ENCODE measurements at regions not wholly inside any gene's neighbourhood (a gene's known extent, or its start where the extent isn't known, plus 50 kb on each side); places are given as distances from the start of the nearest gene placed in this dataset.
"Not testable (repeated sequence)": the region's sequence is repeated elsewhere in the genome, so short reads cannot be mapped to it uniquely, and the experiment has no call there.

DNA sequence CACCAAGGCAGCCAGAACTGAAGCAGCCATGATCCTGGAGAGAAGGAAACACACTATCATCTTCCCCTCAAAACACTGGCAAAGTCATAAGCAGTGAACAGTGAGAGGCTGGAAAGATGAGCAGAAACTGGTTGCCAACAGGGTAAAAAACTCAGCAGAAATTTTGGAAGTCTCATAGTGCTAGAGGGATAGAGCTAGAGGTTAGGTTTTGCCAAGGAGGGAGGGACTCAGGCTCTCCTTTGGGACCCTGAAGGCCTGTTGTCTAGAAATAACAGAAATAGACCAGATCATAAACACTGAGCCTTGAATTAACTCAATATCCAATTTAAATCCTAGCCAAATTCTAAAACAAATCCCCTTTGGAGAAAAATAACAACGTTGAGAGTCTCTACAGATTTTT is 853.6 kb downstream of the PRIM2 start:
- H3K27ac ChIP-seq (ENCODE audit: low read depth, low read length); H3K36me3 ChIP-seq (ENCODE audit: control insufficient read depth in 5 of 5, insufficient read depth in 5 of 5, low read length in 5 of 5); H3K4me3 ChIP-seq (ENCODE audit: low read depth in 1 of 5, low read length in 5 of 5); H3K27me3 ChIP-seq (ENCODE audit: control insufficient read depth in 5 of 5, insufficient read depth in 4 of 5, low read length in 5 of 5); H3K9me3 ChIP-seq (ENCODE audit: control insufficient read depth in 5 of 5, low read length in 5 of 5); H3K9ac ChIP-seq (ENCODE audit: low read length in 5 of 5); H3K4me1 ChIP-seq (ENCODE audit: control insufficient read depth in 5 of 5, insufficient read depth in 5 of 5, low read length in 5 of 5): not testable (repeated sequence)

DNA sequence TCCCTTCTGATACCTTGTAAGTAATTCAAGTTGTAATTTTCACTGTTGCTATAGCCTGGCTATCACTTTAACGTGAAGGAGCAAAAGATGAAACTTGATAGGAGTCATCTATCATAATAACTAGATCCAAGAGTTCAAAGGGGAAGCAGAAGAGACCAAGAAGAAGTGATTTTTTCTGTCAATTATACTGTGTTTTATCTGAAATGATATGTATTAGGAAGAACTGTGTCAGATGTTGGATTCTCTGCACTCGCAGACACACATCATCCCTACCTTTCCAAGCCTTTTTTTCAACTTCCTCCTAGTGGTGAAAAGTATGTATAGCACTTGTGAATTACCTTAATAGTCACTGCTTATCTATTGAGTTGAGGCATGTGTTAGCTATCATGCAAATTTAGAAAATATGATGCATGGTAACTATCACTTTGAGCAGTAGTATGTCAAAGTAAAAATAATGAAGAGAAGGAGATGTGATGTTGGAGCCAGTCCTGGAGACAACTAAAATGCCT is 864.2 kb downstream of the PRIM2 start:
- H3K36me3 ChIP-seq (ENCODE audit: control insufficient read depth in 5 of 5, insufficient read depth in 5 of 5, low read length in 5 of 5); H3K9me3 ChIP-seq (ENCODE audit: control insufficient read depth in 5 of 5, low read length in 5 of 5); H3K27ac ChIP-seq (ENCODE audit: low read depth, low read length): not testable (repeated sequence)

DNA sequence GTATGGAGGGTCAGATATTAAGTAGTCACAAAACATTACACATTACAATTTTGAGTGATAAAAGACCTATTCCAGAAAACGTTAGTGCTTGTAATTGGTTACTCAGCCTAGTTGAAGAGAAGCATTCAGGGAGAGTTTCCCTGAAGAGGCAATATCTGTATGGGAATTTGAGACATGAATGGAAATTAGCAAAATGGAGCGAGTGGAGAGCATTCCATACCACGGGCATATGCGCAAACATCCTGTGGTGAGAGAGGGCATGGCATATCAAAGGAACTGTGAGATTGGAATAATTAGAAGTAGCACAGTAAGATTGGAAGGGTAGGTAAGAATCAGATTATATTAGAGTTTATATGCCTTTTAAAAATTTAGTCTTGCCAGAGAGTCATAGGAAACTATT is 867.9 kb downstream of the PRIM2 start:
- H3K27ac ChIP-seq (ENCODE audit: low read depth, low read length); H3K9me3 ChIP-seq (ENCODE audit: control insufficient read depth in 5 of 5, low read length in 5 of 5); H3K4me1 ChIP-seq (ENCODE audit: control insufficient read depth in 5 of 5, insufficient read depth in 5 of 5, low read length in 5 of 5); H3K27me3 ChIP-seq (ENCODE audit: control insufficient read depth in 5 of 5, insufficient read depth in 4 of 5, low read length in 5 of 5); H3K4me3 ChIP-seq (ENCODE audit: low read depth in 1 of 5, low read length in 5 of 5); H3K36me3 ChIP-seq (ENCODE audit: control insufficient read depth in 5 of 5, insufficient read depth in 5 of 5, low read length in 5 of 5); H3K9ac ChIP-seq (ENCODE audit: low read length in 5 of 5): not testable (repeated sequence)

More for the DNA sequence above, 864.2 kb downstream of the PRIM2 start:
- H3K4me3 ChIP-seq (ENCODE audit: low read depth in 1 of 5, low read length in 5 of 5); H3K27me3 ChIP-seq (ENCODE audit: control insufficient read depth in 5 of 5, insufficient read depth in 4 of 5, low read length in 5 of 5); H3K9ac ChIP-seq (ENCODE audit: low read length in 5 of 5); H3K4me1 ChIP-seq (ENCODE audit: control insufficient read depth in 5 of 5, insufficient read depth in 5 of 5, low read length in 5 of 5): not testable (repeated sequence)

DNA sequence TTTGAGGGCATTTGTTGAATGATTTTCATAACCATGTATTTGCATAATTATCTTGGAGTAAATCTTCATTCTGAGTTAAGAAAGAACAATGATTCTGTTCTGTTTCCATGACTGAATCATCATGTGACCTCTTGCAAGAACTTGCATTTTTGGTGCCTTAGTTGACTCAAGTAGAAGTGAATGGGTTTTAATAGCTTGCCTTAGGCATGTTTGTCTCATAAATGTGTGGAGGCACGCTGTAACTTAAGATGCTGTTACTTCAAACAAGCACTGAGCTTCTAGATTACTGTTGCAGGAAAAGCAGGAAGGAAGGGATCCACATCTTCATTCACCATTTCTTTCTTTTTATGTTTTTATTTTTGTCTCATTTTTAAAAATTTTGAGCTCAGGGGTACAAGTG is 875.8 kb downstream of the PRIM2 start:
- not testable (repeated sequence) for H3K9ac ChIP-seq (ENCODE audit: low read length in 5 of 5); H3K27me3 ChIP-seq (ENCODE audit: control insufficient read depth in 5 of 5, insufficient read depth in 4 of 5, low read length in 5 of 5); H3K9me3 ChIP-seq (ENCODE audit: control insufficient read depth in 5 of 5, low read length in 5 of 5); H3K4me1 ChIP-seq (ENCODE audit: control insufficient read depth in 5 of 5, insufficient read depth in 5 of 5, low read length in 5 of 5); H3K27ac ChIP-seq (ENCODE audit: low read depth, low read length); H3K36me3 ChIP-seq (ENCODE audit: control insufficient read depth in 5 of 5, insufficient read depth in 5 of 5, low read length in 5 of 5); H3K4me3 ChIP-seq (ENCODE audit: low read depth in 1 of 5, low read length in 5 of 5)

DNA sequence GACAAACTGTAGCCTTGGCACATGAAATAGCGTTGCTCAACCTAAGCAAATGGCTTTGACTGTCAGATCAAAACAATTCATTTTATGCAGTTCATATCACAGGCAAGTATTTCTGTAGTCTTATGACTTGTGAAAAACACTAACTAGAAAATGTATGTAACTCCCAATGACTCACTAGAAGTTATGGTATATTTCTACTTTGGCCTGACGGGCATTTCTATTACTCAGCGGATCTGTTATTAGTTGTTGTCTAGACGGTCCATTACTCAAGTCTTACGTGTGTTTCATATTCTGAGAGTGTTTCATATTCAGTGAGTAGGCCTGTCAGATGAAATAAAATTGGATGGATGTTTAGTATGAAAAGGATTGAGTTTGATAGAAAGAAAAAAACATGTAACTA is 880.9 kb downstream of the PRIM2 start:
- H3K9me3 ChIP-seq (ENCODE audit: control insufficient read depth in 5 of 5, low read length in 5 of 5) = no peaks in the 10 kb centered on the region
- no peak overlapping the region for H3K9ac ChIP-seq (ENCODE audit: low read length in 5 of 5)
- H3K4me3 ChIP-seq (ENCODE audit: low read depth in 1 of 5, low read length in 5 of 5) = no peak overlapping the region
- H3K27ac ChIP-seq (ENCODE audit: low read depth, low read length) = no peak overlapping the region
- no peaks in the 10 kb centered on the region for H3K36me3 ChIP-seq (ENCODE audit: control insufficient read depth in 5 of 5, insufficient read depth in 5 of 5, low read length in 5 of 5)
- H3K4me1 ChIP-seq (ENCODE audit: control insufficient read depth in 5 of 5, insufficient read depth in 5 of 5, low read length in 5 of 5) = no peaks in the 10 kb centered on the region
- H3K27me3 ChIP-seq (ENCODE audit: control insufficient read depth in 5 of 5, insufficient read depth in 4 of 5, low read length in 5 of 5) = no peaks in the 10 kb centered on the region

DNA sequence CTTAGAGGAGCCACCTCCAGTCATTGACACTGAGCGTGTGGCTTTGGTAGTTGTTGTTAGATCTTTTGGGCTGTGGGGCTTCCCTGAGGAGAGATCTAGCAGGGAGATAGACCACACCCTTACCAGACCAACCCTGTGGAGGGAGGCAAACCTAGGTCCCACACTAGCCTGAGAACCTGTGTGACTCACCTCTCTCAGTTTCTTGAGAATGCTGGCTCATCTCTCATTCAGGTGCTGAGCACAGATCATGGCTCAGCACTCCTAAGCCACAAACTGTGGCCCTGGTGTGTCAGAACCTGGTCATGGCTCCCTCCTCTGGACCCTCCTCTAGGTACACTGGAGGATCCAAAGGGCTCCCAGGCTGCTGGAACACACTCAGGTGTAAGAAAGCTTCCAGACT is 919.7 kb downstream of the PRIM2 start:
- H3K27me3 ChIP-seq (ENCODE audit: control insufficient read depth in 5 of 5, insufficient read depth in 4 of 5, low read length in 5 of 5); H3K36me3 ChIP-seq (ENCODE audit: control insufficient read depth in 5 of 5, insufficient read depth in 5 of 5, low read length in 5 of 5); H3K27ac ChIP-seq (ENCODE audit: low read depth, low read length); H3K4me3 ChIP-seq (ENCODE audit: low read depth in 1 of 5, low read length in 5 of 5); H3K9me3 ChIP-seq (ENCODE audit: control insufficient read depth in 5 of 5, low read length in 5 of 5); H3K4me1 ChIP-seq (ENCODE audit: control insufficient read depth in 5 of 5, insufficient read depth in 5 of 5, low read length in 5 of 5); H3K9ac ChIP-seq (ENCODE audit: low read length in 5 of 5): not testable (repeated sequence)

DNA sequence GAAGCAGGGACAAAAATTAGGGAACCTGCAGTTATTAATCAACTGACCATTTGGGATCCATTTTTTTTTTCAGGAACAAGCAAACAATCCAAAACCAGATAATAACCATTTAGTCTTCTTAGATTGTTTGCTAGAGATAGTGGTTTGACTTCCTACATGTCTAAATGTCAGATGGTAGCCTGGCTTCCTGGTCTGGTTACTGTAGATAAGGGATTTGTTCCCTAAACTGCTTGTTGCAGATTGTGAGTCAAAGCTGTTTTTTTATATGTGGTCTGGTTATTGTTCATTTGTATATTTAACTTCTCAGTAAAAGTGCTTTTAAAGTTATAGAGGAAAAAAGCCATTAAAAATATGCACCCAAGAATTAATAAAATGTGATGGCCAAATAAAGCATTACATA is 921.0 kb downstream of the PRIM2 start:
- not testable (repeated sequence) for H3K4me1 ChIP-seq (ENCODE audit: control insufficient read depth in 5 of 5, insufficient read depth in 5 of 5, low read length in 5 of 5); H3K9ac ChIP-seq (ENCODE audit: low read length in 5 of 5); H3K27me3 ChIP-seq (ENCODE audit: control insufficient read depth in 5 of 5, insufficient read depth in 4 of 5, low read length in 5 of 5); H3K9me3 ChIP-seq (ENCODE audit: control insufficient read depth in 5 of 5, low read length in 5 of 5); H3K4me3 ChIP-seq (ENCODE audit: low read depth in 1 of 5, low read length in 5 of 5); H3K27ac ChIP-seq (ENCODE audit: low read depth, low read length); H3K36me3 ChIP-seq (ENCODE audit: control insufficient read depth in 5 of 5, insufficient read depth in 5 of 5, low read length in 5 of 5)

DNA sequence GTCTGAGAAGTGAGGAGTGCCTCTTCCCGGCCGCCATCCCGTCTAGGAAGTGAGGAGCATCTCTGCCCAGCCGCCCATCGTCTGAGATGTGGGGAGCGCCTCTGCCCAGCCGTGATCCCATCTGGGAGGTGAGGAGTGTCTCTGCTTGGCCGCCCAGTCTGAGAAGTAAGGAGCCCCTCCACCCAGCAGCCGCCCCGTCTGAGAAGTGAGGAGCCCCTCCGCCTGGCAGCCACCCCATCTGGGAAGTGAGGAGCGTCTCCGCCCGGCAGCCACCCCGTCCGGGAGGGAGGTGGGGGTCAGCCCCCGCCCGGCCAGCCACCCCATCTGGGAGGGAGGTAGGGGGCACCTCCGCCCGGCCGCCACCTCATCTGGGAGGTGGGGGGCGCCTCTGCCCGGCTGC is 940.2 kb downstream of the PRIM2 start:
- H3K4me1 ChIP-seq (ENCODE audit: control insufficient read depth in 5 of 5, insufficient read depth in 5 of 5, low read length in 5 of 5); H3K4me3 ChIP-seq (ENCODE audit: low read depth in 1 of 5, low read length in 5 of 5); H3K9me3 ChIP-seq (ENCODE audit: control insufficient read depth in 5 of 5, low read length in 5 of 5); H3K9ac ChIP-seq (ENCODE audit: low read length in 5 of 5); H3K27ac ChIP-seq (ENCODE audit: low read depth, low read length); H3K36me3 ChIP-seq (ENCODE audit: control insufficient read depth in 5 of 5, insufficient read depth in 5 of 5, low read length in 5 of 5); H3K27me3 ChIP-seq (ENCODE audit: control insufficient read depth in 5 of 5, insufficient read depth in 4 of 5, low read length in 5 of 5): not testable (repeated sequence)

DNA sequence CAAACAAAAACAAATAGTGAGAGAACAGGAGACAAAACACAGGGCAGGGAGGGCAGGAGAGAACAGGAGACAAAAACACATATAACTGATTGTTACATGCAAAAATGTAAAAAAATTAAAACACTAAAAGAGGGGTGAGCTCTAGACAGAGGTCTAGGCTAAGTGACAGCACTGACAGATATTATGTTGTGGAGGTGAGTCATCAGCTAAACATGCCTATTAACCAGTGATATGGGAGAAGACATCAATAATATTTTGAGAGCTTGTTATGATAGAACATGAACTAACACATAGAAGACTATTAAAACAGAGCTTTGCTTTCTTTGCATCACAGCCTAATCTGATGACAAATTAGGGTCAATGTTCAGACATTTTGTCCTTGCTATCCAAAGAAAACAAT is 972.7 kb downstream of the PRIM2 start:
- Histone ChIP-seq H3K27me3 (ENCODE audit: control insufficient read depth in 5 of 5, insufficient read depth in 4 of 5, low read length in 5 of 5) (no peaks in the 10 kb centered on the region), H3K36me3 (ENCODE audit: control insufficient read depth in 5 of 5, insufficient read depth in 5 of 5, low read length in 5 of 5) (no peaks in the 10 kb centered on the region), H3K4me3 (ENCODE audit: low read depth in 1 of 5, low read length in 5 of 5) (no peak overlapping the region), H3K9me3 (ENCODE audit: control insufficient read depth in 5 of 5, low read length in 5 of 5) (no peaks in the 10 kb centered on the region), H3K27ac (ENCODE audit: low read depth, low read length) (no peak overlapping the region), H3K9ac (ENCODE audit: low read length in 5 of 5) (no peak overlapping the region), H3K4me1 (ENCODE audit: control insufficient read depth in 5 of 5, insufficient read depth in 5 of 5, low read length in 5 of 5) (no peaks in the 10 kb centered on the region)

DNA sequence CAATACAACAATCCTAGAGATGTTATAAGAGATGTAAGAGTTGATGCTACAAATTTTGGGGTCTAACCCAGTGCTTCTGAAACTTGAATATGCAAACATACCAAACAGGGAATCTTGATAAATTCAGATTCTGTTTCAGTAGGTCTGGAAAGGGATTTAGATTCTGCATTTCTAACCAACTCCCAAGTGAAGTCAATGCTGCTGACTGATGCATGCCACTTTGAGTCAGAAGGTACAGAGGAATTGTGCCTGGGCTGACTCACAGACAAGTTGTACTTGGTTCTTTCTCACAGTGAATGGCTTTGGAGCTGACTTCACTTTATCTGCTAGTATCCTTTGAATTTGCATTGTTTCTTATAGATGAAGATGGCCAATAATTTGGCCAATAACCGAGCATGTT is 973.9 kb downstream of the PRIM2 start:
- H3K27ac ChIP-seq (ENCODE audit: low read depth, low read length); H3K4me3 ChIP-seq (ENCODE audit: low read depth in 1 of 5, low read length in 5 of 5); H3K9ac ChIP-seq (ENCODE audit: low read length in 5 of 5); H3K9me3 ChIP-seq (ENCODE audit: control insufficient read depth in 5 of 5, low read length in 5 of 5); H3K4me1 ChIP-seq (ENCODE audit: control insufficient read depth in 5 of 5, insufficient read depth in 5 of 5, low read length in 5 of 5); H3K36me3 ChIP-seq (ENCODE audit: control insufficient read depth in 5 of 5, insufficient read depth in 5 of 5, low read length in 5 of 5); H3K27me3 ChIP-seq (ENCODE audit: control insufficient read depth in 5 of 5, insufficient read depth in 4 of 5, low read length in 5 of 5): not testable (repeated sequence)

DNA sequence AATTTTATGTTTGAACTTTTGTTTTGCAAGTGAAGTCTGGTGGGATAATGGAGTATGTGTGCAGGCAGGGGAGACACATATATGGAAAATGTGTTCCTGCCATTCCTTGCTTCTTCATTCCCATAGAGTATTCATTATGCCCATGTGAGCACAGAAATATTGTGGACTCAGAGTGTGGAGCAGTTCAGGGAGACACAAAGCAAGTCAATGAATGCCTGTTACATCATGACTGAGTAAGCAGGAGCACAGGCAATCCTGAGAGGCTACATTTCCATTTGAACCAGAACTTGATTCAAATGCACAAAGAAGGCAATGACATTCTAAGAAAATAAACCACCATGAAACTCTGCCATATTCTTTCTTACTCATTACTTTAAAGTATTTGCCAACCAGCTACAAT is 990.5 kb downstream of the PRIM2 start:
- H3K27me3 ChIP-seq (ENCODE audit: control insufficient read depth in 5 of 5, insufficient read depth in 4 of 5, low read length in 5 of 5); H3K27ac ChIP-seq (ENCODE audit: low read depth, low read length); H3K9me3 ChIP-seq (ENCODE audit: control insufficient read depth in 5 of 5, low read length in 5 of 5); H3K36me3 ChIP-seq (ENCODE audit: control insufficient read depth in 5 of 5, insufficient read depth in 5 of 5, low read length in 5 of 5); H3K4me1 ChIP-seq (ENCODE audit: control insufficient read depth in 5 of 5, insufficient read depth in 5 of 5, low read length in 5 of 5); H3K9ac ChIP-seq (ENCODE audit: low read length in 5 of 5); H3K4me3 ChIP-seq (ENCODE audit: low read depth in 1 of 5, low read length in 5 of 5): not testable (repeated sequence)

Data from subcutaneous abdominal adipose tissue (tissue), 5 donors.